Kidney tubule cell (primary cell): ENCODE measurements at regions not wholly inside any gene's neighbourhood (a gene's known extent, or its start where the extent isn't known, plus 50 kb on each side); places are given as distances from the start of the nearest gene placed in this dataset.
A peak's percentile ranks its signal among the peaks of the same experiment; 100 is the strongest.
"Not testable (repeated sequence)": the region's sequence is repeated elsewhere in the genome, so short reads cannot be mapped to it uniquely, and the experiment has no call there.

Source experiments
- DNase-seq: peaks from one replicate; pipeline ENCODE4 v3.0.0-alpha.2; 2018; ENCODE audit warnings: low spot score

- peak; percentile 10 for DNase-seq
Observed at GRCh38 chr14:46596236-46596635, 55.3 kb downstream of the RPL10L start.

- DNase-seq = no peak
Observed at GRCh38 chr14:46582826-46583225, 68.8 kb downstream of the RPL10L start.

- peak; percentile 61 for DNase-seq
Observed at GRCh38 chr14:46581036-46581671, 70.4 kb downstream of the RPL10L start.

GRCh38 chr14:46574978-46575375 is 76.6 kb downstream of the RPL10L start:
- no peak for DNase-seq

GRCh38 chr14:46574221-46574977 is 77.2 kb downstream of the RPL10L start:
- DNase-seq = peak; percentile 7

GRCh38 chr14:46573498-46573897 is 78.1 kb downstream of the RPL10L start:
- no peak for DNase-seq

GRCh38 chr14:46571970-46572369 is 79.6 kb downstream of the RPL10L start:
- peak; percentile 16 for DNase-seq

- DNase-seq = not testable (repeated sequence)
Observed at GRCh38 chr14:46568161-46568560, 83.4 kb downstream of the RPL10L start.

GRCh38 chr14:46550836-46551235 is 100.7 kb downstream of the RPL10L start:
- no peak for DNase-seq

- no peak for DNase-seq
Observed at GRCh38 chr14:46540986-46541385, 110.6 kb downstream of the RPL10L start.

- DNase-seq = no peak
Observed at GRCh38 chr14:46519121-46519520, 132.5 kb downstream of the RPL10L start.

GRCh38 chr14:46508752-46509151 is 142.8 kb downstream of the RPL10L start:
- DNase-seq = not testable (repeated sequence)

GRCh38 chr14:46499521-46499920 is 152.1 kb downstream of the RPL10L start:
- no peak for DNase-seq

- DNase-seq = no peak
Observed at GRCh38 chr14:46496409-46496808, 155.2 kb downstream of the RPL10L start.

GRCh38 chr14:46490238-46490685 is 161.3 kb downstream of the RPL10L start:
- DNase-seq = peak; percentile 20

- DNase-seq = no peak
Observed at GRCh38 chr14:46488374-46488773, 163.2 kb downstream of the RPL10L start.

- DNase-seq = no peak
Observed at GRCh38 chr14:46487582-46488350, 163.8 kb downstream of the RPL10L start.

GRCh38 chr14:46482200-46482599 is 169.4 kb downstream of the RPL10L start:
- DNase-seq = no peak

GRCh38 chr14:46480817-46481216 is 170.8 kb downstream of the RPL10L start:
- no peak for DNase-seq

GRCh38 chr14:46472261-46472660 is 179.3 kb downstream of the RPL10L start:
- no peak for DNase-seq

- DNase-seq = no peak
Observed at GRCh38 chr14:46464341-46464740, 187.2 kb downstream of the RPL10L start.

GRCh38 chr14:46451800-46452199 is 199.8 kb downstream of the RPL10L start:
- no peak for DNase-seq

GRCh38 chr14:46444666-46445065 is 206.9 kb downstream of the RPL10L start:
- no peak for DNase-seq
